Mammary epithelial cell (primary cell): ENCODE measurements at regions not wholly inside any gene's neighbourhood (a gene's known extent, or its start where the extent isn't known, plus 50 kb on each side); places are given as distances from the start of the nearest gene placed in this dataset.

ENCODE experiments used
- EZH2 ChIP-seq: IDR thresholded peaks from 2 replicates; pipeline ENCODE4 v1.6.1; 2012; ENCODE audit warnings: low read length, inconsistent platforms, borderline replicate concordance
- TF ChIP-seq, protein P1 (sequence below), 2 donors: IDR thresholded peaks in 1 of 2; conservative IDR thresholded peaks in 1 of 2; 2 replicates each; pipeline ENCODE4 v1.5.1; 2011 to 2012; ENCODE audit warnings: inconsistent platforms in 2 of 2, low read length in 2 of 2, mild to moderate bottlenecking in 2 of 2, control low read depth in 1 of 2, low read depth in 1 of 2; ENCODE audit not compliant: insufficient read depth in 1 of 2; ENCODE audit errors: extremely low read depth in 1 of 2

DNA sequence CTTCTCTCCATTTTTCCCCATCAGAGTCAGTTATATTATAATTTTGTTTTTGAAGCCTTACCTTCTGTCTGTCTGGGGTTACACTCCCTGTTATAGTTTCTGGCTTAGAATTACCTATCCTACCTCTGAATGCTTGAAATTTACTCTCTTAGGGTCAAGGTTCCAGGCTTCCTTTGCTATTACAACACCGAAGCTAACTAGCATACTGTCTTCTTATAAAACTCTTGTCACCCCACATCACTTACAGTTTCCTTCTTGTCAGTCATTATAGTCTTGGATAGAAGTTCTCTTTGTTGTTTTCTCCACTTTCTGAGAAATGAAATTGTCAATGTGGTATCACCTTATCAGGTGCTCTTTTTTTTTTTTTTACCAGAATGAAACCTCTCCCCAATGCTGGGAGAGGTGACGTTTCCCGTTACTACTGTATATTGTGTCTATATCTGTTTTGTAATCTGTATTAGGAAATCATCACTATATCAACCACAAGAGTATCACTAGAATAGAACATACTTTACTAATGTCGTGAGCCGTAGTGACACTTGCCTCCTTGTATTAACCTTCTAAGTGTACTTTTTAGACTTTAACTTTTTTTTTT, 69.2 kb upstream of the PSMA6 start:
- TF ChIP-seq, protein P1, sequence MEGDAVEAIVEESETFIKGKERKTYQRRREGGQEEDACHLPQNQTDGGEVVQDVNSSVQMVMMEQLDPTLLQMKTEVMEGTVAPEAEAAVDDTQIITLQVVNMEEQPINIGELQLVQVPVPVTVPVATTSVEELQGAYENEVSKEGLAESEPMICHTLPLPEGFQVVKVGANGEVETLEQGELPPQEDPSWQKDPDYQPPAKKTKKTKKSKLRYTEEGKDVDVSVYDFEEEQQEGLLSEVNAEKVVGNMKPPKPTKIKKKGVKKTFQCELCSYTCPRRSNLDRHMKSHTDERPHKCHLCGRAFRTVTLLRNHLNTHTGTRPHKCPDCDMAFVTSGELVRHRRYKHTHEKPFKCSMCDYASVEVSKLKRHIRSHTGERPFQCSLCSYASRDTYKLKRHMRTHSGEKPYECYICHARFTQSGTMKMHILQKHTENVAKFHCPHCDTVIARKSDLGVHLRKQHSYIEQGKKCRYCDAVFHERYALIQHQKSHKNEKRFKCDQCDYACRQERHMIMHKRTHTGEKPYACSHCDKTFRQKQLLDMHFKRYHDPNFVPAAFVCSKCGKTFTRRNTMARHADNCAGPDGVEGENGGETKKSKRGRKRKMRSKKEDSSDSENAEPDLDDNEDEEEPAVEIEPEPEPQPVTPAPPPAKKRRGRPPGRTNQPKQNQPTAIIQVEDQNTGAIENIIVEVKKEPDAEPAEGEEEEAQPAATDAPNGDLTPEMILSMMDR (conservative IDR thresholded peaks at IDR 0.05 in 1 of 2, IDR thresholded peaks at IDR 0.05 in 1 of 2; ENCODE audit: extremely low read depth in 1 of 2, insufficient read depth in 1 of 2, low read depth in 1 of 2, low read length in 2 of 2), result no peak
- no peak for TF ChIP-seq EZH2
